K562 (cell line): ENCODE measurements at regions not wholly inside any gene's neighbourhood (a gene's known extent, or its start where the extent isn't known, plus 50 kb on each side); places are given as distances from the start of the nearest gene placed in this dataset.

Experiments
- ATAC-seq: fragments of 200-7000 bp; cut with Tn5 transposase; 3 replicates; pipeline ENCODE4 v1.9.1; 2020; ENCODE audit warnings: moderate library complexity
- BruUV-seq: library from RNA; stranded (reverse); fragments of 400-500 nt; replicated peaks from 2 replicates; lab custom pipeline; 2021; lab: Mats Ljungman, UMichigan
- CTCF ChIA-PET: fragments of 300-600 bp; formaldehyde crosslinking; extraction: SDS; loops from one replicate; lab custom pipeline; 2021; ENCODE audit warnings: low intra/inter-chr PET ratio; lab: Yijun Ruan, JAX
- POLR2A ChIA-PET: fragments of 300-600, 350-650 bp; sonication (Branson Sonifier 250); formaldehyde crosslinking; extraction: SDS; loops from one replicate; lab custom pipeline; 2021; ENCODE audit warnings: antibody characterized with exemption, inconsistent platforms; lab: Yijun Ruan, JAX
- DNase-seq, 4 experiments: peaks; one replicate each; pipeline versions ENCODE4 v3.0.0 to v3.0.0-alpha.2; 2011 to 2018; ENCODE audit warnings: low spot score in 3 of 4, mixed read lengths in 3 of 4; ENCODE audit errors: extremely low read depth in 1 of 4
- FAIRE-seq: peaks from 2 replicates; lab custom pipeline; 2011; peaks lifted over from hg19 to GRCh38; lab: Jason Lieb, UNC
- H2AFZ ChIP-seq: 2 replicates; pipeline ENCODE4 v1.6.0; 2011; ENCODE audit warnings: low read depth, low read length, control low read depth, inconsistent platforms
- H3K27ac ChIP-seq: fragments of 200-600 bp; 3 replicates; pipeline ENCODE4 v1.8.0; 2011; ENCODE audit warnings: low read depth, mild to moderate bottlenecking, control low read depth, inconsistent platforms, low read length, moderate library complexity, mixed read lengths; ENCODE audit errors: extremely low read depth
- H3K27me3 ChIP-seq, 2 experiments: fragments of 300-600 bp in 1 of 2; 2 replicates in 1 of 2; 3 replicates in 1 of 2; pipeline versions ENCODE4 v1.6.0 to v1.8.0; 2011; ENCODE audit warnings: inconsistent platforms in 2 of 2, low read length in 2 of 2, mild to moderate bottlenecking in 1 of 2, mixed read lengths in 1 of 2, moderate library complexity in 1 of 2; ENCODE audit not compliant: control insufficient read depth in 2 of 2, insufficient read depth in 2 of 2
- H3K36me3 ChIP-seq: fragments of 300-600 bp; 3 replicates; pipeline ENCODE4 v1.8.0; 2011; ENCODE audit warnings: mild to moderate bottlenecking, low read length, inconsistent platforms; ENCODE audit not compliant: control insufficient read depth, insufficient read depth
- H3K4me1 ChIP-seq, 2 experiments: fragments of 200-600 bp in 1 of 2; replicated peaks in 1 of 2; 2 replicates in 1 of 2; 3 replicates in 1 of 2; pipeline versions ENCODE4 v1.5.1 to v1.8.0; 2011; ENCODE audit warnings: inconsistent platforms in 2 of 2, low read length in 2 of 2, mild to moderate bottlenecking in 1 of 2, mixed read lengths in 1 of 2, moderate library complexity in 1 of 2; ENCODE audit not compliant: control insufficient read depth in 2 of 2, insufficient read depth in 2 of 2
- H3K4me2 ChIP-seq: 2 replicates; pipeline ENCODE4 v1.6.1; 2011; ENCODE audit warnings: low read length, control low read depth, inconsistent platforms, mixed read lengths; ENCODE audit not compliant: insufficient read depth
- H3K4me3 ChIP-seq: fragments of 200-600 bp; sonication (generic), shearing (Covaris generic); 2 replicates; pipeline ENCODE4 v1.5.1; 2016; ENCODE audit warnings: control low read depth, inconsistent platforms
- H3K79me2 ChIP-seq: fragments of 200-600 bp; 3 replicates; pipeline ENCODE4 v1.8.0; 2011; ENCODE audit warnings: low read length, inconsistent platforms; ENCODE audit not compliant: control insufficient read depth, insufficient read depth
- H3K9ac ChIP-seq, 2 experiments: 2 replicates each; pipeline versions ENCODE4 v1.6.0 to v1.6.1; 2011; ENCODE audit warnings: low read depth in 2 of 2, low read length in 2 of 2, control low read depth in 1 of 2, inconsistent platforms in 1 of 2, mild to moderate bottlenecking in 1 of 2, mixed read lengths in 1 of 2; ENCODE audit not compliant: insufficient read depth in 1 of 2
- H3K9me1 ChIP-seq: one replicate; pipeline ENCODE4 v1.6.0; 2011; ENCODE audit warnings: inconsistent platforms, mild to moderate bottlenecking, low read length, moderate library complexity; ENCODE audit not compliant: control insufficient read depth, insufficient read depth
- H3K9me3 ChIP-seq: replicated peaks from 2 replicates; pipeline ENCODE4 v1.5.1; 2011; ENCODE audit warnings: low read depth, low read length, inconsistent platforms; ENCODE audit not compliant: control insufficient read depth, insufficient read depth
- H4K20me1 ChIP-seq: replicated peaks from 2 replicates; pipeline ENCODE4 v1.6.1; 2011; ENCODE audit warnings: low read length, inconsistent platforms, mixed read lengths; ENCODE audit not compliant: control insufficient read depth, insufficient read depth
- CCAR2 ChIP-seq: fragments of 200-400 bp; formaldehyde crosslinking; IDR thresholded peaks from 2 replicates; pipeline ENCODE4 v1.6.1; 2017; ENCODE audit warnings: mild to moderate bottlenecking, low read depth, low read length
- EZH2 ChIP-seq: IDR thresholded peaks from 2 replicates; pipeline ENCODE4 v1.6.1; 2012; ENCODE audit warnings: low read depth, mild to moderate bottlenecking, inconsistent platforms, low read length, borderline replicate concordance
- HDAC3 ChIP-seq: fragments of 450-650 bp; IDR thresholded peaks from 2 replicates; pipeline ENCODE4 v1.6.1; 2018; ENCODE audit warnings: borderline replicate concordance, mild to moderate bottlenecking, moderate library complexity; ENCODE audit not compliant: partially characterized antibody
- HDGF ChIP-seq: fragments of 450-650 bp; IDR thresholded peaks from 2 replicates; pipeline ENCODE4 v1.6.1; 2016
- KDM5B ChIP-seq: fragments of 200-600 bp; sonication (generic); IDR thresholded peaks from 2 replicates; pipeline ENCODE4 v1.6.1; 2012; ENCODE audit warnings: low read depth, mild to moderate bottlenecking, moderate library complexity, low read length, control low read depth, inconsistent platforms; ENCODE audit not compliant: insufficient replicate concordance
- KLF16 ChIP-seq: IDR thresholded peaks from 2 replicates; pipeline ENCODE4 v1.6.1; 2016; ENCODE audit warnings: antibody characterized with exemption
- MAFK ChIP-seq: IDR thresholded peaks from 2 replicates; pipeline ENCODE4 v1.6.1; 2011; ENCODE audit warnings: low read length, improper control_type of control experiment
- NR2C1 ChIP-seq, 2 experiments: fragments of 450-650 bp; IDR thresholded peaks; 2 replicates each; pipeline ENCODE4 v1.6.1; 2017; ENCODE audit warnings: mild to moderate bottlenecking in 2 of 2, antibody characterized with exemption in 1 of 2, inconsistent platforms in 1 of 2, missing compliant biosample characterization in 1 of 2, missing genetic modification characterization in 1 of 2
- PHTF2 ChIP-seq: fragments of 250-450 bp; sonication (Bioruptor Pico); IDR thresholded peaks from 2 replicates; pipeline ENCODE4 v1.5.0; 2021; ENCODE audit warnings: mild to moderate bottlenecking
- PTRF ChIP-seq: fragments of 450-650 bp; IDR thresholded peaks from 2 replicates; pipeline ENCODE4 v1.6.1; 2016; ENCODE audit warnings: mild to moderate bottlenecking, missing genetic modification characterization, missing compliant biosample characterization
- SMAD2 ChIP-seq: fragments of 150-350 bp; IDR thresholded peaks from 2 replicates; pipeline ENCODE4 v1.6.1; 2014; ENCODE audit warnings: low read depth, mild to moderate bottlenecking, low read length
- ZC3H11A ChIP-seq: IDR thresholded peaks from 2 replicates; pipeline ENCODE4 v1.6.1; 2012; ENCODE audit warnings: low read depth, low read length, improper control_type of control experiment
- ZFP91 ChIP-seq: sonication (generic); formaldehyde crosslinking; IDR thresholded peaks from 2 replicates; pipeline ENCODE4 v1.8.0; 2022; ENCODE audit warnings: mild to moderate bottlenecking, missing genetic modification reagents
- ZNF12 ChIP-seq: sonication (generic); formaldehyde crosslinking; IDR thresholded peaks from 2 replicates; pipeline ENCODE4 v1.4.0; 2020; ENCODE audit warnings: mild to moderate bottlenecking, missing genetic modification reagents
- ZNF140 ChIP-seq: fragments of 250-450 bp; sonication (Bioruptor Pico); IDR thresholded peaks from 2 replicates; pipeline ENCODE4 v1.8.0; 2021; ENCODE audit warnings: moderate library complexity, mild to moderate bottlenecking, inconsistent platforms
- ZNF551 ChIP-seq: fragments of 250-450 bp; sonication (Bioruptor Pico); IDR thresholded peaks from 2 replicates; pipeline ENCODE4 v1.5.0; 2021; ENCODE audit warnings: mild to moderate bottlenecking, moderate library complexity
- WGBS: fragments of 100-300 bp; shearing (Covaris generic); methylation state at CpG from one replicate; pipeline ENCODE4 v1.1.6; 2016; ENCODE audit warnings: low coverage, mixed read lengths; ENCODE audit not compliant: insufficient coverage; ENCODE audit errors: missing lambda C conversion rate; 5-methylcytosine and 5-hydroxymethylcytosine counted together
- in situ Hi-C: fragments of 300-500 bp; cut with MboI; formaldehyde crosslinking; loops from 4 replicates; pipeline ENCODE4 v1.15.0; 2018; ENCODE audit warnings: inconsistent platforms, mixed read lengths
- intact Hi-C: fragments of 100-400 bp; cut with micrococcal nuclease; formaldehyde crosslinking; loops from 2 replicates; pipeline ENCODE4 v1.14.2; 2022
- TF ChIP-seq, protein P1 (sequence below): fragments of 250-450 bp; sonication (Bioruptor Pico); IDR thresholded peaks from 2 replicates; pipeline ENCODE4 v1.4.0; 2020; ENCODE audit warnings: borderline replicate concordance

- TF ChIP-seq KDM5B (no peak), MAFK (no peak), EZH2 (no peak), HDGF (no peak), PTRF (tag) (no peak), ZC3H11A (no peak), ZNF551 (CRISPR knock-in tag) (no peak)
- TF ChIP-seq, protein P1, sequence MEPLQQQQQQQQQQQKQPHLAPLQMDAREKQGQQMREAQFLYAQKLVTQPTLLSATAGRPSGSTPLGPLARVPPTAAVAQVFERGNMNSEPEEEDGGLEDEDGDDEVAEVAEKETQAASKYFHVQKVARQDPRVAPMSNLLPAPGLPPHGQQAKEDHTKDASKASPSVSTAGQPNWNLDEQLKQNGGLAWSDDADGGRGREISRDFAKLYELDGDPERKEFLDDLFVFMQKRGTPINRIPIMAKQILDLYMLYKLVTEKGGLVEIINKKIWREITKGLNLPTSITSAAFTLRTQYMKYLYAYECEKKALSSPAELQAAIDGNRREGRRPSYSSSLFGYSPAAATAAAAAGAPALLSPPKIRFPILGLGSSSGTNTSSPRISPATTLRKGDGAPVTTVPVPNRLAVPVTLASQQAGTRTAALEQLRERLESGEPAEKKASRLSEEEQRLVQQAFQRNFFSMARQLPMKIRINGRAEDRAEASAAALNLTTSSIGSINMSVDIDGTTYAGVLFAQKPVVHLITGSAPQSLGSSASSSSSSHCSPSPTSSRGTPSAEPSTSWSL (CRISPR knock-in tag): no peak
Measured at GRCh38 chr15:38038659-38039442, 104.4 kb downstream of the TMCO5A start (continued).

DNA sequence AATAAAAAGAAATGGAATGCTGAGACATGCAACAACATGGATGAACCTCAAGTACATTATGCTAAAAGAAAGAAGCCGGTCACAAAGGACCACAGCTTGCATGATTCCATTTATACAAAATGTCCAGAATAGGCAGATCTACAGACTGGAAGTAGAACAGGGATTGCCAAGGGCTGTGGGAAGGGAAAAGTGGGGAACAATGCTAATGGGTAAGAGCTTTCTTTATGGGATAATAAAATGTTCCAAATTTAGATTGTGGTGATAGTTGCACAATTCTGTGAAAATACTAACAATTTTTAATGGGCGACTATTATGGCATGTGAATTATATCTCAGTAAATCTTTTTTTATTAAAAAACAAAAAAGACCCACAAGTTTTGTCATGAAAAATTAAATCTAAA lies 106.2 kb downstream of the TMCO5A start:
- in situ Hi-C loops (no loop called here), intact Hi-C loops (no loop called here)
- H3K4me1 ChIP-seq: no peaks in the 10 kb centered on the region
- FAIRE-seq: no peak
- H3K27ac ChIP-seq: no peak overlapping the region
- no peak overlapping the region for H2AFZ ChIP-seq
- DNase-seq: no peak
- no peak overlapping the region for H3K4me2 ChIP-seq
- H3K9ac ChIP-seq: no peak overlapping the region
- ChIA-PET POLR2A (no interaction called here), CTCF (interaction anchor here (0.6 kb wide), 1 partner anchor 323 kb away, joined by 3 read pairs; no protein-coding TSS in a partner anchor)
- no TSS peak for BruUV-seq
- H3K4me3 ChIP-seq: no peak overlapping the region
- H4K20me1 ChIP-seq: no peaks in the 10 kb centered on the region
- H3K79me2 ChIP-seq: no peaks in the 10 kb centered on the region
- H3K9me1 ChIP-seq: no peaks in the 10 kb centered on the region
- WGBS: 3% methylated on average over 2 of the region's 2 CpGs
- H3K9me3 ChIP-seq: no peaks in the 10 kb centered on the region
- ATAC-seq: no peak
- no peaks in the 10 kb centered on the region for H3K27me3 ChIP-seq
- H3K36me3 ChIP-seq: no peaks in the 10 kb centered on the region
- TF ChIP-seq, protein P1 (CRISPR knock-in tag): no peak
- TF ChIP-seq PHTF2: no peak
- no peak for TF ChIP-seq ZNF140 (CRISPR knock-in tag)
- no peak for TF ChIP-seq SMAD2
- no peak for TF ChIP-seq ZFP91 (CRISPR knock-in tag)
- no peak for TF ChIP-seq ZNF12 (CRISPR knock-in tag)
- no peak for TF ChIP-seq NR2C1 (IDR thresholded peaks at IDR 0.05)
- no peak for TF ChIP-seq NR2C1 (tag; IDR thresholded peaks at IDR 0.05)
- TF ChIP-seq CCAR2: no peak
- TF ChIP-seq KLF16: no peak
- no peak for TF ChIP-seq HDAC3
- TF ChIP-seq KDM5B: no peak
